Mucosa of descending colon (tissue), 3 donors: ENCODE measurements at regions not wholly inside any gene's neighbourhood (a gene's known extent, or its start where the extent isn't known, plus 50 kb on each side); places are given as distances from the start of the nearest gene placed in this dataset.

Experiments used
- ATAC-seq: fragments of 200-7000 bp; cut with Tn5 transposase; one replicate; pipeline ENCODE4 v1.9.1; 2020; ENCODE audit warnings: mild to moderate bottlenecking, moderate library complexity
- DNase-seq, 3 donors: peaks; one replicate each; pipeline ENCODE4 v3.0.0-alpha.2; 2020
- H3K36me3 ChIP-seq: fragments of 200-600 bp; one replicate; pipeline ENCODE4 v1.8.0; 2021; ENCODE audit warnings: low read depth, mild to moderate bottlenecking
- H3K4me1 ChIP-seq: fragments of 200-600 bp; one replicate; pipeline ENCODE4 v1.8.0; 2021; ENCODE audit warnings: low read depth, mild to moderate bottlenecking
- H3K4me3 ChIP-seq: fragments of 200-600 bp; one replicate; pipeline ENCODE4 v1.8.0; 2021; ENCODE audit warnings: mild to moderate bottlenecking
- H3K9me3 ChIP-seq: fragments of 200-600 bp; one replicate; pipeline ENCODE4 v1.8.0; 2021; ENCODE audit warnings: mild to moderate bottlenecking
- intact Hi-C, 2 donors: fragments of 100-400 bp; cut with DNase I in 1 of 2; cut with micrococcal nuclease in 1 of 2; formaldehyde crosslinking; loops; one replicate each; pipeline versions ENCODE4 v1.11.0 to v1.11.1; 2022; cut with DNase I, micrococcal nuclease
- TF ChIP-seq, protein P1 (sequence below): fragments of 200-600 bp; IDR thresholded peaks from one replicate; pipeline ENCODE4 v1.8.0; 2022; ENCODE audit warnings: antibody characterized with exemption, mild to moderate bottlenecking
- donor health status: DM: no; HTN: no; CAD: no; lungs with moderate emphysema.
- donor health status: DM: no; HTN: no; CAD: no.
- donor health status: DM: no; HTN: yes; CAD: no.

DNA sequence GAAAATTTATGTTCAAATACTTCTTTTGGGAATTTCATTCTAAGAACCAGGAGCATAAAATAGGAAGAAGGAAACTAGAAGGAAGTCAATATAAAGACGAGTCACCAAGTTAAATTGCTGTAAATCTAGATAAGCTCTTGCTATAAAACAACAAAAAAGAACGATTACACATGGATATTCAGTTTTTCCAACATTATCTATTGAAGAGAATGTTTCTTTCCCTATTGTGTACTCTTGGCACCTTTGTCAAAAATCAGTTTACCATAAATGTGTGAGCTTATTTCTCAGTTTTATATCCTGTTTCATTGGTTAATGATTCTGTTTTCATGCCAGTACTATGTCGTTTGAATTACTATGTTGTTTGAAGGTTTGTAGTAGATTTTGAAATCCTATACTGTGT lies 536.3 kb upstream of the MKI67 start:
- H3K9me3 ChIP-seq = peaks cover 4% of the 10 kb centered on the region
- H3K4me1 ChIP-seq = no peaks in the 10 kb centered on the region
- no peak for DNase-seq
- TF ChIP-seq, protein P1, sequence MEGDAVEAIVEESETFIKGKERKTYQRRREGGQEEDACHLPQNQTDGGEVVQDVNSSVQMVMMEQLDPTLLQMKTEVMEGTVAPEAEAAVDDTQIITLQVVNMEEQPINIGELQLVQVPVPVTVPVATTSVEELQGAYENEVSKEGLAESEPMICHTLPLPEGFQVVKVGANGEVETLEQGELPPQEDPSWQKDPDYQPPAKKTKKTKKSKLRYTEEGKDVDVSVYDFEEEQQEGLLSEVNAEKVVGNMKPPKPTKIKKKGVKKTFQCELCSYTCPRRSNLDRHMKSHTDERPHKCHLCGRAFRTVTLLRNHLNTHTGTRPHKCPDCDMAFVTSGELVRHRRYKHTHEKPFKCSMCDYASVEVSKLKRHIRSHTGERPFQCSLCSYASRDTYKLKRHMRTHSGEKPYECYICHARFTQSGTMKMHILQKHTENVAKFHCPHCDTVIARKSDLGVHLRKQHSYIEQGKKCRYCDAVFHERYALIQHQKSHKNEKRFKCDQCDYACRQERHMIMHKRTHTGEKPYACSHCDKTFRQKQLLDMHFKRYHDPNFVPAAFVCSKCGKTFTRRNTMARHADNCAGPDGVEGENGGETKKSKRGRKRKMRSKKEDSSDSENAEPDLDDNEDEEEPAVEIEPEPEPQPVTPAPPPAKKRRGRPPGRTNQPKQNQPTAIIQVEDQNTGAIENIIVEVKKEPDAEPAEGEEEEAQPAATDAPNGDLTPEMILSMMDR = no peak
- no peak overlapping the region for H3K4me3 ChIP-seq
- intact Hi-C loops = no loop called here
- no peaks in the 10 kb centered on the region for H3K36me3 ChIP-seq
- peak; percentile 87 for ATAC-seq

DNA sequence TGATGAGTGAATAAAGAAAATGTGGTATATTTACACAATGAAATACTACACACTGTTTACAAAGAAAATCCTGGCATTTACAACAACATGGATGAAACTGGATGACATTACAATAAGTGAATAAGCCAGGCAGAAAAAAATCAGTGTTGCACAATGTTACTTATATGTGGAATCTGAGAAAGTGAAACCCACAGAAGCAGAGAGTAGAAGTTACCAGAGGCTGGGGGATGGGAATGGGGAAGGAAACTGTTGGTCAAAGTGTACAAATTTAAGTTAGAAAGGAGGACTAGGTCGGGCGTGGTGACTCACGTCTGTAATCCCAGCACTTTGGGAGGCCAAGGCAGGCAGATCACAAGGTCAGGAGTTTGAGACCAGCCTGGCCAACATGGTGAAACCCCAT lies 538.5 kb upstream of the MKI67 start:
- TF ChIP-seq, protein P1 = no peak
- ATAC-seq (peak; percentile 11), DNase-seq (no peak)
- Histone ChIP-seq H3K36me3 (no peaks in the 10 kb centered on the region), H3K4me3 (no peak overlapping the region), H3K4me1 (no peaks in the 10 kb centered on the region), H3K9me3 (peaks cover 4% of the 10 kb centered on the region)
- intact Hi-C loops = no loop called here

DNA sequence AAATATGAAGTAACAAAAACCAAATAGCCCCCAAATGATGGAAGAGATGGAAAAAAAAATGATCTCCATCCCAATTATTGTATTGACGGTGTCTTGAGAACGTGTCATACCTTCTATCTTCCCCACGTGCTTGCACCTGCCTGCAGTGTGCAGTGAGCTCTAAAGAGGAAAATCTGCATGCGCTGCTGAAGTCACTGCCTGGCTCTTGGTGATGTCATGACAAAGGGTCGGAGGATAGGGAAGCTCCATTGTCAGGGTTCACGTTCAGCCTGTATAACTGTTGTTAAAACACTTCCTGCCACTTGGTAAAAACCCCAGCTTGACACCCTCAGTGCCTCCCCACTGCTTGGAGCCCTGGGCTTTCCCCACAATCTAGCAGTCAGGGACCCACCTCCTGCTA lies 549.2 kb upstream of the MKI67 start:
- no peak overlapping the region for H3K4me3 ChIP-seq
- DNase-seq (no peak), ATAC-seq (no peak)
- H3K4me1 ChIP-seq = no peaks in the 10 kb centered on the region
- TF ChIP-seq, protein P1 = no peak
- no peaks in the 10 kb centered on the region for H3K36me3 ChIP-seq
- intact Hi-C loops = no loop called here
- H3K9me3 ChIP-seq = no peaks in the 10 kb centered on the region

DNA sequence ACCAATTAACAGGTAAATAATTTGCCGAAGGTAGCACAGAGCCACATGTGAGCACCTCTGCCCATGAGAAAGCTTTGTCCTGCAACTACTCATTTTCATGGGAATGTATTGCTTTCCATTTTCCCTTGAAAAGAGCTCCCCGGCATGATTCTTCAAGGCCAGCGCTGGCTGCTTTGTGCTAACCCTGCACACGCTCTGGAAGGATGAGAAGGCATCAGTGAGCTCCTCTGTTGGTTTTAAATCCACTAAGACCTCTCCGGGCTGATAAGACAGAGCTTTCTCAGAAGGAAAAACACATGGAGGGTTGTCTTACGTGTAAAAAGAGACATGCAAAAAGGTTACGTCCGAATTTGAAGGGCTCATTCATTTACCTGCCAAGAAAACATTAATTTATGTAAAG lies 553.9 kb upstream of the MKI67 start:
- DNase-seq (no peak), ATAC-seq (no peak)
- no peak overlapping the region for H3K4me3 ChIP-seq
- H3K9me3 ChIP-seq = no peaks in the 10 kb centered on the region
- intact Hi-C loops = no loop called here
- H3K36me3 ChIP-seq = no peaks in the 10 kb centered on the region
- peaks cover 15% of the 10 kb centered on the region for H3K4me1 ChIP-seq
- TF ChIP-seq, protein P1 = no peak

DNA sequence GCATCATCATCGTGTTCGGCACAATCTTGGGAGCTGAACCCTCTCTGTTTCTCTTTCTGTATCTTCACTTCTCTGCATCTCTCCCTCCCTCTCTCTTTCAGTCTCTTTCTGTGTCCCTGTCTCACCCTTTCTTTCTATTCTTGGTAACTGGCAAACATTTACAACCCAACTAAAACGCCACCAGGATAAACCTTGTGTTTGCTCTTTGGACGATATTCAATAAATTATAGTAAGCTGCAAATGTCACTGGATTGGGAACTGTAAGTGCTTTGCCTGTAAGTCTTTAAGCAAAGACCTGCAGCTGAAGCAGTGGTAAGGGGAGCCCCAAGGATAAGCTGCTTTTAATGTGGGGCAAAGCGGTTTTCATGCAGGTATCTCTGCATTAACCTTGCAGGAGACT lies 558.0 kb upstream of the MKI67 start:
- Histone ChIP-seq H3K36me3 (no peaks in the 10 kb centered on the region), H3K4me3 (no peak overlapping the region), H3K9me3 (no peaks in the 10 kb centered on the region), H3K4me1 (peaks cover 27% of the 10 kb centered on the region)
- intact Hi-C loops = no loop called here
- TF ChIP-seq, protein P1 = no peak
- ATAC-seq = peak; percentile 50
- no peak for DNase-seq

DNA sequence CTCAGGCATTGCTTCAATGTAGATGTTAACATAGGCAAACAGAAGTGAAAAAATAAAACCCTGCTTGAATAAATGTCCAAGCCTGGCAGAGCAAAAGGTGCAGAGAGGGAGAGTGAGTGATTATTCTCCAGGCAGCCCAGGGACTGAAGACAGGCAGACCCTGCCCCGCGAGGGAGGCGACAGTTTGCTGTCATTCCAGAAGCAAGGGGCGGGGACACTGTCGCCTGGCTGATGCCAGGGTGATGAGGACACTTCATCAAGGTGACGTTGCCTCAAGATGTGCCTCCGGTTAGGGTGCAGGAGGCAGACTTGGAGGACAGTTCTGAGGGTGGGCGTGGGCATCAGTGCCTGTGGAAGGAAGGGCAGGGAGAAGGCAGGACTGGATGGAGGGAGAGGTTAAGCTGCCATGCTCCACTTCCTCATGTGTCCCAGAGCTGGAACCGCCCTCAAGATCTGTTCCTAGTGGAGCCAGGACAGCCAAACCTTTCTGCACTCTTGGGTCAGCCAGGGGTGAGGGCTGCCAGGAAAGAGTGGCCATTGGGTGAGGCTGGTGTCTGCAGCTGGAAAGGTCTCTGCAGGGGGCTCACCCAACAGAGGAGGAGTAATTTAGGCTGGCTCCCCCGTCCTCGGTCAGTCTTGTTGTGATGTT lies 560.5 kb upstream of the MKI67 start:
- intact Hi-C loops = no loop called here
- Histone ChIP-seq H3K4me1 (peaks cover 27% of the 10 kb centered on the region), H3K36me3 (no peaks in the 10 kb centered on the region), H3K9me3 (no peaks in the 10 kb centered on the region), H3K4me3 (no peak overlapping the region)
- TF ChIP-seq, protein P1 = no peak
- ATAC-seq (peak; percentile 77), DNase-seq (peak in 2 of 3 donors; percentile 25 to 39)
